ENCODE measurements at regions not wholly inside any gene's neighbourhood (a gene's known extent, or its start where the extent isn't known, plus 50 kb on each side); places are given as distances from the start of the nearest gene placed in this dataset.

DNA sequence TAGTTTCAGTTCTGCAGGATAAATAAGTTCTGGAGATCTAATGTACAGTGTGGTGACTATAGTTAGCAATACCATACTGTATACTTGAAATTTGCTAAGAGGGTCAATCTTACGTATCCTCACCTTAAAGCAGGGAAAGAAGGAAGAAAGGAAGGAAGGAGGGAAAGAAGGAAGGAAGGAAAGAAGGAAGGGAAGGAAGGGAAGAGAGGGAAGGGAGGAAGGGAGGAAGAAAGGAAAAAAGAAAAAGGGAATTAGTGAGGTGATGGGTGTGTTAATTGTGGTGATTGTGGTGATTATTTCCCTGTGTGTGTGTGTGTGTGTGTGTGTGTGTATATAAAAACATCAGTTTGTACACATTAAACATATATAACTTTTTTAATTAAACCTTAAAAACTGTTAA, 242.6 kb upstream of the MSX2 start:
- no peak for TF ChIP-seq EZH2 (IDR thresholded peaks at IDR 0.05; ENCODE audit: low read length, missing control alignments)
- no peak for TF ChIP-seq CTCF (conservative IDR thresholded peaks at IDR 0.05 in 1 of 2, IDR thresholded peaks at IDR 0.05 in 1 of 2; ENCODE audit: low read depth in 1 of 2, low read length in 2 of 2)
